Lower lobe of right lung (tissue), 2 donors: ENCODE measurements at regions not wholly inside any gene's neighbourhood (a gene's known extent, or its start where the extent isn't known, plus 50 kb on each side); places are given as distances from the start of the nearest gene placed in this dataset.

ENCODE experiments used
- ATAC-seq, 2 donors: fragments of 200-7000 bp; cut with Tn5 transposase; one replicate each; pipeline ENCODE4 v1.9.1; 2020 to 2022; ENCODE audit warnings: mild to moderate bottlenecking in 2 of 2, moderate library complexity in 2 of 2
- DNase-seq: peaks from one replicate; pipeline ENCODE4 v3.0.0-alpha.2; 2020
- H3K27ac ChIP-seq: fragments of 200-600 bp; one replicate; pipeline ENCODE4 v1.8.0; 2022
- H3K27me3 ChIP-seq: fragments of 200-600 bp; one replicate; pipeline ENCODE4 v1.8.0; 2022; ENCODE audit warnings: low read depth
- H3K36me3 ChIP-seq: fragments of 200-600 bp; one replicate; pipeline ENCODE4 v1.8.0; 2022; ENCODE audit warnings: mild to moderate bottlenecking
- H3K4me1 ChIP-seq: fragments of 200-600 bp; one replicate; pipeline ENCODE4 v1.8.0; 2022
- H3K4me3 ChIP-seq: fragments of 200-600 bp; one replicate; pipeline ENCODE4 v1.8.0; 2022; ENCODE audit warnings: mild to moderate bottlenecking
- H3K9me3 ChIP-seq: fragments of 200-600 bp; one replicate; pipeline ENCODE4 v1.8.0; 2022
- CTCF ChIP-seq: fragments of 200-600 bp; IDR thresholded peaks from one replicate; pipeline ENCODE4 v1.8.0; 2022; ENCODE audit warnings: antibody characterized with exemption, mild to moderate bottlenecking
- intact Hi-C: fragments of 100-400 bp; cut with DNase I; formaldehyde crosslinking; loops from one replicate; pipeline ENCODE4 v1.11.0; 2022
- donor health status: DM: no; HTN: yes; CAD: no; lungs with severe emphysema.

DNA sequence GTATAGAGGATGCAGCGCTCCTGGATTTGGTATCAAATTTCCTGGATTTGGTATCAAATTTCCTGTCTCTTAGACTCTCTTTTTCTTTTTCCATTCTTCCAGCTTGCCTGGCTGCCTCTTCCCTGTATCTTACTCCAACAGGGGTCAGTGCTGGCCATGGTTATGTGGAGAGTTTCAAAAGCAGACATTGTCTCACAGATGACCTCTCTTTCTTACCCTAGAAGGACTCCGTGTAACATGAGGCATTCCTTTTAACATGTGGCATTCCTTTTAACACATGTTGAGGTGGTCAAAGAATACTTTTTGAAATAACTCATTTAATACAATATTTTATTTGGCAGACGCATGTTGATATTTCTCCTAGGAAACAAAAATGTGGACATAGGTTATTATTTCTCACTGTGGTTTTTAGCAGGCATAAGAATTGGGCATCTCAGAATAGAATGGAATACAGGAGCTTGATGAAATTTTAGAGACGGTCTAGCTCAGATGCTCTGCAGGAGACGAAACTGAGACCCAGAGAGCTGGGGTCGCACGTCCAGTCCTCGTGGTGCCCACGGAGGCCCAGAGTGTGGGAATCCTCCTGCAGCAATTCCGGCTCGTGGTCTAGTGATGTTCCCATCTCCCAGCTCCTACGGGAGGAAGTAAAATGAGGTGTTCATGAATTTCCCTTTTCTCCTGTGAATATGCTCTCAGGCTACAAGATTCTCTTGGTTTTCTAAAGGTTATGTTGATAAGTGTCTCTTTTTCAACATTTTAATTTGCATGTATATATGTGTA, 59.6 kb upstream of the PITRM1 start:
- Histone ChIP-seq H3K36me3 (no peaks in the 10 kb centered on the region), H3K4me1 (peaks cover 5% of the 10 kb centered on the region), H3K9me3 (no peaks in the 10 kb centered on the region), H3K27ac (no peak overlapping the region), H3K4me3 (no peak overlapping the region), H3K27me3 (no peaks in the 10 kb centered on the region)
- ATAC-seq (no peak), DNase-seq (no peak)
- intact Hi-C loops: no loop called here
- TF ChIP-seq CTCF: no peak

- DNase-seq: no peak
- Histone ChIP-seq H3K27me3 (no peaks in the 10 kb centered on the region), H3K27ac (no peak overlapping the region), H3K9me3 (no peaks in the 10 kb centered on the region), H3K36me3 (no peaks in the 10 kb centered on the region), H3K4me3 (no peak overlapping the region), H3K4me1 (peaks cover 7% of the 10 kb centered on the region)
- intact Hi-C loops: no loop called here
- no peak for TF ChIP-seq CTCF
- no peak for ATAC-seq
Observed at GRCh38 chr10:3229815-3230214, 57.2 kb upstream of the PITRM1 start.

GRCh38 chr10:3228629-3228945, 56.0 kb upstream of the PITRM1 start:
- TF ChIP-seq CTCF: no peak
- H3K4me1 ChIP-seq: peaks cover 7% of the 10 kb centered on the region
- no peaks in the 10 kb centered on the region for H3K9me3 ChIP-seq
- H3K27me3 ChIP-seq: no peaks in the 10 kb centered on the region
- no peak for DNase-seq
- no peak for ATAC-seq
- H3K4me3 ChIP-seq: no peak overlapping the region
- intact Hi-C loops: no loop called here
- no peaks in the 10 kb centered on the region for H3K36me3 ChIP-seq
- no peak overlapping the region for H3K27ac ChIP-seq

DNA sequence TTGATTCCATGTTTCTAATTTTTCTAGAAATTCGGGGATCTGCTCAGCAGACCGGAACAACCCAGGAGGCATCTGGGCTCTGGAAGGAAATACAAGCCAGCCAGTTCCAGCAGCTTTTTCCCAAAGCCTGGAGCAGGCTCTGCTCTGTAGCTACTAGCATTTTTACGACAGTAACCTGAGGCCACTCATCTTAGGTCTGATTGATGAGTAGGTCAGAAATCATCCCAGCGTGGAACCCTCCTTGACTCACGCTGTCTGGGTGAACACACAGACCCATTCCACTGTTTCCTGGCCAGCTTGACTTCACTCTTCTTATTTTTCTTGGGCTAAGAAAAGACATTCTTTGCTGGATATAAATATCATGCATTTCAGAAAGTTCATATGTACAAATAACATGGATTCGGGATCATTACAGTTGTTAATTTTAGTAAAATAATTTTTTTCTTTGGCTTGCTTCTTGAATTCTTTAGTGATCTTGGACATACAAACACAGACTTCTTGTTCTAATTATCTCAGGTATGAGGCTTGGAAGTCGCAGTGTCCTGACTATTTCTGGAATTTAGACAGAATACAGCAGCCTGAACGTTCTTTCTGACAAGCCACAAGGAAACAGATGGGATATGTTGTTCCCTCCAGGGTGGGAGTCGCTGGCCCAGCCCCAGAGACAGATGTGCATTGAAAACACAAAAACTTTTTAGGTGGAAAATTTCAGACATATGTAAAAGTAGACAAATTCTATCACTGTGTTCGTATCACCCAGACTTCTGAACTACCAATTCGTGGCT, 54.6 kb upstream of the PITRM1 start:
- Histone ChIP-seq H3K9me3 (no peaks in the 10 kb centered on the region), H3K27me3 (no peaks in the 10 kb centered on the region), H3K36me3 (no peaks in the 10 kb centered on the region), H3K4me1 (peaks cover 7% of the 10 kb centered on the region), H3K27ac (no peak overlapping the region), H3K4me3 (no peak overlapping the region)
- ATAC-seq: no peak
- intact Hi-C loops: no loop called here
- no peak for TF ChIP-seq CTCF
- no peak for DNase-seq

DNA sequence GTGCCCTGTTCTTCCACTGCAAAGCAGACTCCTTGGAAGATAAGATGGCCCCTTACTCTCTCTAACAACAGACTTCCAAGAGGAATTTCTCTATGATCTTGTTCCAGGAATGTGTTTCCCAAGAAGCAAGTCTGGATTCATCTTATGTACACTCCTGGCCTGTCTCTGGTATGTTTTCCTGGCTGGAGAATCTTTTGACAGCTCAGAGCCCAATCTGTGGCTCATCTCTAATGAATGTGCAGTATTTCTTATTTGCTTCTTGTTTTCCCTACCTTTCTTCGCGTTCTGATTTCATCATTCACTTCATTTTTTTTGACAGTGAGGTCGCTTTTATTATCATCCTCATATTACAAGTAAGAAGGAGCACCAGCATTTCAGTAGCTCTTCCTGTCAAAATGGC, 53.0 kb upstream of the PITRM1 start:
- ATAC-seq (no peak), DNase-seq (no peak)
- Histone ChIP-seq H3K9me3 (no peaks in the 10 kb centered on the region), H3K27ac (no peak overlapping the region), H3K4me1 (peaks cover 7% of the 10 kb centered on the region), H3K36me3 (no peaks in the 10 kb centered on the region), H3K27me3 (no peaks in the 10 kb centered on the region), H3K4me3 (no peak overlapping the region)
- intact Hi-C loops: no loop called here
- TF ChIP-seq CTCF: no peak
